ENCODE measurements at regions not wholly inside any gene's neighbourhood (a gene's known extent, or its start where the extent isn't known, plus 50 kb on each side); places are given as distances from the start of the nearest gene placed in this dataset.

DNA sequence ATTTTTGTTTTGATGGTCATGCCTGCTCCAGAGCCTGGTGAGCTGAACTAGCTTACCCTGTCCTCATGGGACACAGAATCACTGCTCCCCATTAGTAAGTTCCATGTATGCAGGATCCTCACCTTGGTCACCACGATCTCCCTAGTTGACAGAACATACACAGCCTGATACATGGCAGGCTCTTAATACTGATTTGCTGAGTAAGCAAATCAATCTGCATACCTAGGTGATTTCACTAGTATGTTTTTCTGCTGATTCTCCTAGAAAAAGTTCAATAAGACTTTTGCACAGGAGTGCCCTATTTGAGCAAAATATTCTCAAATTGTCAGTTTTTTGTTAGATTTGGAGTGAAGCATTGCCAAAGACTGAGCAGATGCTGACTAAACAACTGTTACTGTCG lies 113.7 kb downstream of the ACER2 start:
- no peak overlapping the region for H3K4me3 ChIP-seq (ENCODE audit: low read depth, low read length)
- DNase-seq (ENCODE audit: low read depth) = no peak
- TF ChIP-seq, protein P1, sequence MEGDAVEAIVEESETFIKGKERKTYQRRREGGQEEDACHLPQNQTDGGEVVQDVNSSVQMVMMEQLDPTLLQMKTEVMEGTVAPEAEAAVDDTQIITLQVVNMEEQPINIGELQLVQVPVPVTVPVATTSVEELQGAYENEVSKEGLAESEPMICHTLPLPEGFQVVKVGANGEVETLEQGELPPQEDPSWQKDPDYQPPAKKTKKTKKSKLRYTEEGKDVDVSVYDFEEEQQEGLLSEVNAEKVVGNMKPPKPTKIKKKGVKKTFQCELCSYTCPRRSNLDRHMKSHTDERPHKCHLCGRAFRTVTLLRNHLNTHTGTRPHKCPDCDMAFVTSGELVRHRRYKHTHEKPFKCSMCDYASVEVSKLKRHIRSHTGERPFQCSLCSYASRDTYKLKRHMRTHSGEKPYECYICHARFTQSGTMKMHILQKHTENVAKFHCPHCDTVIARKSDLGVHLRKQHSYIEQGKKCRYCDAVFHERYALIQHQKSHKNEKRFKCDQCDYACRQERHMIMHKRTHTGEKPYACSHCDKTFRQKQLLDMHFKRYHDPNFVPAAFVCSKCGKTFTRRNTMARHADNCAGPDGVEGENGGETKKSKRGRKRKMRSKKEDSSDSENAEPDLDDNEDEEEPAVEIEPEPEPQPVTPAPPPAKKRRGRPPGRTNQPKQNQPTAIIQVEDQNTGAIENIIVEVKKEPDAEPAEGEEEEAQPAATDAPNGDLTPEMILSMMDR (IDR thresholded peaks at IDR 0.05; ENCODE audit: insufficient read depth, low read depth, low read length) = no peak

DNA sequence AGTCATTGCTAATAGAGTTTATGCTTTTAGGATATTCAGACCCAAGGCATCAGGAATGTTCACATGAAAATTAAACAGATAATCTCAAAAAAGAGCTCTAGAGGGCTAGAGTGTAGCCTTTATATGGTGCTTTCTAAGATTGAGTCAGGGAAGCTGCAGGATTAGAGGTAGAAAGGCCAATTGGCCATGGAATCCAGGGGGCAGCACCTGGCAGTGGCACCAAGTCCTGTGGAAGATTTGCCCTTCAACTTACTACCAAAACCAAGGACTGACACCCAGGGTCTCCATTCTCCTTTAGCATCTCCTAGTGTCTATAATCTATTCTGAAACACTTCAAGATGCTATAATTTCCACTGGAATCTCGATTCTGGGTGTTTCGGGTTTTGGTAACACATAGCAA lies 112.4 kb downstream of the ACER2 start:
- H3K4me3 ChIP-seq (ENCODE audit: low read depth, low read length) = no peak overlapping the region
- no peak for DNase-seq (ENCODE audit: low read depth)
- TF ChIP-seq, protein P1 (IDR thresholded peaks at IDR 0.05; ENCODE audit: insufficient read depth, low read depth, low read length) = no peak

DNA sequence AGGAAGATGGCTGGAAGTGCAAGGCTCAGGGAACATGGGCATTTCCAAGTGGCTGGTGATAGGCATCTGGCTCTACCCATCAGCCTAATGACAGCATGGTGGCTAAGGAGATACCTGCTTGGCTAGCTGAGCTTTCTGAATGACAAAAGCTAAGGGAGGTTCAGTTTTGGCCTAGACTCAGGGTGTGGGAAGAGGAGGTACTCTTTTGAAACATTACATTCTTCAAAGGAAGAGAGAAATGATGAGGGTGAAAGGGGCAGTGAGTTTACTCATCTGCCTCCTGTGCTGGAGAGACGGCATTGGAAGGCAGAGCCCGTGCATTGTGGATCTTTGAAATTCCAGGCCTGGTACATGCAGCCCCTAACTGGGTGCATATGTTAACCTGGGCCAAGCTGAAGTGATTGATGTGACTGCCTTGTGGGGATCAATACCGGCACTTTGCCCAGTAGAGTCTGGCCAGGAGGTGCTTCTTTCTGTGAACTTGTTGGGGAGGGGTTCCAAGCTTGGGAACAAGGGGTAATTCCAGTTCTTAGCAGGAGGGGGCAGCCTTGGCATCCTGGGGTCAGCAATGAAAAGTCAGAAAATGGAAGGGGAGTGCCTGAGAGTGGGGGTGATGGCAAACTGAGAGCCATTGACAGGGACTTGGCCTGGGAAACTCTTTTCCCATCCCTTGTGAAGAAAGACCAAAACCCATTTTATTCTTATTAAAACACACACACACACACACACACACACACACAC lies 108.6 kb downstream of the ACER2 start:
- TF ChIP-seq, protein P1 (IDR thresholded peaks at IDR 0.05; ENCODE audit: insufficient read depth, low read depth, low read length) = peak; percentile 43
- no peak for DNase-seq (ENCODE audit: low read depth)
- H3K4me3 ChIP-seq (ENCODE audit: low read depth, low read length) = no peak overlapping the region

DNA sequence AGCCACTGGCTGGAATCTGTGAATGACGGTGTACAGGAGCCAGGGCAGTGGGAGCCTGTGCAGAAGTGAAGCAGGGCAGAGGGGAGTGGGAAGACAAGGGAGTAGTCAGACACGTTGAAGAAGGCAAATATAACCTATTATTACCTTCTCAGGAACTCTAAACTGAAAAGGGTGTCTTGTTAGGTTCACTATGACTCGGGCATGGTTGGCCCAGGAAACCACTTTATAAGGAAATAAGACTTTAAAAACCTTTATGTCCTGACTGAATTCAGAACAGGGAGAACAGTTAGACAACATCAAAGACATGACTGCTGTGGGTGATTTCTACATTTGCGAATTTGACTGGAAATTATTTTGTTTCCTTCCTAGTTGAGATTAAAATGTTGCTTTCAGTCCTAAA lies 107.5 kb downstream of the ACER2 start:
- no peak overlapping the region for H3K4me3 ChIP-seq (ENCODE audit: low read depth, low read length)
- TF ChIP-seq, protein P1 (IDR thresholded peaks at IDR 0.05; ENCODE audit: insufficient read depth, low read depth, low read length) = no peak
- no peak for DNase-seq (ENCODE audit: low read depth)

DNA sequence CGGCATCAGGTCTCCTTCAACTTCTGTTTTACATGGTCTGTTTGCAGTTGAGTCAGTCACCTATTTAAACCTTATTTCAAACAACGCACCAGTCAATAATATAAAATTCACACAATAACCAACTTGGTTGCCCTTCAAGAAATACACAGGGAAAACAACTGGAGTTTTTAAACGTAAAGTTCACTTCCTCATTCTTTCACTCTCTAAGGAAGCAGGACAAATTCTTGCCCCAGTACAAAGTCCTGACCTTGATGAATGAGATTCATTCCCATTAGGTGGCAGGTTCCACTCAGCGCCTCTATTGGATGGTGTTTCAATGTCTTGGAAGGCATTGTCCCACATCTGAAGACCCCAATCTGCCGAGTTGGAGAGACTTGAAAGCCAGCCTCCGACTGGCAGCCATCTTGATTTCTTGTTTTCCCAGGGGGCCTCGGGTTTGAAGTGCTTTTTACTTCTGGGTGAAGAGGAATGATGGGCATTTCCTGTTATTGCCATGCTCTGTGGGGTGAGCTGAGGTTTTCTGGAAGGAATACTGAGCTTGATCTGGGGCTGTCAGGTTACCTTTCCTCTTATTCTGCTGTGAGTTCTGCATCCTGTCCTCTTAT lies 105.0 kb downstream of the ACER2 start:
- TF ChIP-seq, protein P1 (IDR thresholded peaks at IDR 0.05; ENCODE audit: insufficient read depth, low read depth, low read length) = no peak
- H3K4me3 ChIP-seq (ENCODE audit: low read depth, low read length) = no peak overlapping the region
- no peak for DNase-seq (ENCODE audit: low read depth)

DNA sequence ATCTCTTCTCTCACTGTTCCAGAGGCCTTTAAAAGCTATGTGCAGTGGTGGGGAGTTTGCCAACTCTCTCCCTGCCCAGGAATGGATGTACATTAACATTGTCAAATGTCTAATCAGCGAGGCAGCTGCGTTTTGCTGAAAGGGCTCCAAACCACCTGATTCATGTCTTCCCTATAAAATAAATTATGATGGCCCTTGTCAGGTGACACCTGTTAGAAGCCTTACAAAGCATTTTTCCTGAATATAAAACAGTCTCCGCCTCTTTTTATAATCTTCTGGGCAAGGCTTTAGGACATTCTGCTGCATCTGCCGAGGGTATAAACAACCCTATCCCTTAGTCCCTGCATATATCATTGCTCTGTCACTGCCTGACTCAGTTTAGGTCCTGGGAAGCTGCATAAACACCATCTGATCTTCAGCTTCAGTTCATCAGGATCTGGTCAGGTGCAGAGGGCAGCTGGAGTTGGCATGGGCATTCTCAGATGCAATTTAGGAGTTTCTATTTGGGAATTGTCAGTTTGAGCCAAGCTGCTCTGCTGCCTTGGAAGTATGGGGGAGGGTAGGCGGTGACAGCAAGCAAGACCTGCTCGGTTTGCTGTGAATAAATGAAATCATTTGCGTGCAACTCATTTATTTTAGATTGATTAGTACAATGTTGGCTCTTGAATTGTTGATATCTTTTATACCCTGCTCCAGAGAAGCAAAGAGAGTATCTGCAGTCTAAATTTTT lies 103.5 kb downstream of the ACER2 start:
- no peak for DNase-seq (ENCODE audit: low read depth)
- TF ChIP-seq, protein P1 (IDR thresholded peaks at IDR 0.05; ENCODE audit: insufficient read depth, low read depth, low read length) = no peak
- H3K4me3 ChIP-seq (ENCODE audit: low read depth, low read length) = no peak overlapping the region

Data from fibroblast of villous mesenchyme (primary cell).